CD4-positive, CD25-positive, alpha-beta regulatory T cell (primary cell): ENCODE measurements at regions not wholly inside any gene's neighbourhood (a gene's known extent, or its start where the extent isn't known, plus 50 kb on each side); places are given as distances from the start of the nearest gene placed in this dataset.

Source experiments
- ATAC-seq, 2 donors: fragments of 150-1000 bp; cut with Tn5 transposase; one replicate each; pipeline ENCODE4 v1.10.0; 2021; ENCODE audit warnings: low read depth in 2 of 2, moderate number of reproducible peaks in 2 of 2, moderate library complexity in 1 of 2
- DNase-seq, 3 donors: peaks; one replicate each; pipeline versions ENCODE4 v3.0.0 to v3.0.0-alpha.2; 2012 to 2022; ENCODE audit warnings: mixed read lengths in 1 of 3
- H3K27ac ChIP-seq: one replicate; pipeline ENCODE4 v1.7.0; 2013; ENCODE audit warnings: mild to moderate bottlenecking, low read length; ENCODE audit not compliant: insufficient read depth, poor library complexity, severe bottlenecking
- H3K27me3 ChIP-seq: one replicate; pipeline ENCODE4 v1.7.0; 2013; ENCODE audit warnings: low read length; ENCODE audit not compliant: control insufficient read depth, insufficient read depth
- H3K36me3 ChIP-seq: one replicate; pipeline ENCODE4 v1.7.0; 2013; ENCODE audit warnings: mild to moderate bottlenecking, low read length, moderate library complexity; ENCODE audit not compliant: control insufficient read depth, insufficient read depth
- H3K4me1 ChIP-seq: 2 replicates; pipeline ENCODE4 v1.7.0; 2013; ENCODE audit warnings: mild to moderate bottlenecking, low read length; ENCODE audit not compliant: insufficient read depth, control insufficient read depth, poor library complexity, severe bottlenecking
- H3K4me3 ChIP-seq: one replicate; pipeline ENCODE4 v1.7.0; 2013; ENCODE audit warnings: low read depth, mild to moderate bottlenecking, low read length, moderate library complexity
- H3K9me3 ChIP-seq, 2 experiments: 1 replicate in 1 of 2; 2 replicates in 1 of 2; pipeline ENCODE4 v1.7.0; 2013; ENCODE audit warnings: low read length in 2 of 2, mild to moderate bottlenecking in 1 of 2, moderate library complexity in 1 of 2; ENCODE audit not compliant: control insufficient read depth in 2 of 2
- H3K27ac Mint-ChIP-seq, 3 donors: one replicate each; pipeline ENCODE4 v1.8.0; 2020 to 2022; ENCODE audit warnings: mild to moderate bottlenecking in 3 of 3, mixed read lengths in 3 of 3, moderate library complexity in 2 of 3
- H3K27me3 Mint-ChIP-seq: one replicate; pipeline ENCODE4 v1.8.0; 2022; ENCODE audit warnings: mild to moderate bottlenecking, mixed read lengths
- H3K36me3 Mint-ChIP-seq: one replicate; pipeline ENCODE4 v1.8.0; 2020; ENCODE audit warnings: mixed read lengths
- H3K4me1 Mint-ChIP-seq, 4 donors: one replicate each; pipeline ENCODE4 v1.8.0; 2020 to 2022; ENCODE audit warnings: mixed read lengths in 4 of 4, mild to moderate bottlenecking in 1 of 4
- H3K4me3 Mint-ChIP-seq, 4 donors: one replicate each; pipeline ENCODE4 v1.8.0; 2020 to 2022; ENCODE audit warnings: mild to moderate bottlenecking in 4 of 4, mixed read lengths in 4 of 4, moderate library complexity in 3 of 4
- H3K9me3 Mint-ChIP-seq, 7 donors: one replicate each; pipeline ENCODE4 v1.8.0; 2020 to 2022; ENCODE audit warnings: mixed read lengths in 7 of 7, mild to moderate bottlenecking in 3 of 7, moderate library complexity in 2 of 7

DNA sequence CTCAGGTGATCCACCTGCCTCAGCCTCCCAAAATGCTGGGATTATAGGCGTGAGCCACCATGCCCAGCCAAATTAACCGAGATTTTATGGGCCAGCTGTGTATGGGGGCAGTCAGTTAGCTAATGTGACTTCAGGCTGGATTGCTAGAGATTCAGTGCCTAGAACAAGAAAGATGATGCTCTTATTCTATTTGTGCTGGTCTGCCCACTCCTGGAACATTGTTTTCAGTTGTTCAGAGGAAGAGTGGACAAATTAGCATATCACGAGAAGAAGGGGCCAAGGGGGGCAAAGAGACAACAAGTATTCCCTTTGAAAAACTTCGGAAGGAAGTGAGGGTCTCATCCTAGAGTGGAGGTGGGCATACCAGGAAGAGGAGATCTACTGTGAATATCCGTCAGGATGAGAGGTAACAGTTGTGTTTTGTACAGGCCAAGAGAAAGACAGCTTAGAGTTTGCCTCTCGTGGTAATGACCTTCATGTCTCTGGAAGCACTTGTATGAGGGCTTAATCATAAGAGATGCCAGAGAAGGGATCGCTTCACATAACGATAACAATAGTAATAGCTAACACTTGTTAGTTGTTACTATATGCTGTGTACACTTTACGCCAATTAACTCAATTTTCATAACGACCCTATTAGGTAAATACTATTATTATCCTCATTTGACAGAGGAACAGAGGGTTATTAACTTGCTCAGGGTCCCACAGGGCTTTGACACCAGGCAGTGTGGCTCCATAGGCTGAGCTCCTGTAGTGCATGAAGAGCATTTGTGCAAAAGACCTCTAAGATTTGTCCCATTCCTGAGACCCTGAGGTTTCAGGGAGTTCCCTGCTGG lies 138.3 kb downstream of the DDX1 start:
- peaks cover 4% of the 10 kb centered on the region for H3K27me3 Mint-ChIP-seq
- no peak for DNase-seq
- no peak overlapping the region for H3K27ac Mint-ChIP-seq

DNA sequence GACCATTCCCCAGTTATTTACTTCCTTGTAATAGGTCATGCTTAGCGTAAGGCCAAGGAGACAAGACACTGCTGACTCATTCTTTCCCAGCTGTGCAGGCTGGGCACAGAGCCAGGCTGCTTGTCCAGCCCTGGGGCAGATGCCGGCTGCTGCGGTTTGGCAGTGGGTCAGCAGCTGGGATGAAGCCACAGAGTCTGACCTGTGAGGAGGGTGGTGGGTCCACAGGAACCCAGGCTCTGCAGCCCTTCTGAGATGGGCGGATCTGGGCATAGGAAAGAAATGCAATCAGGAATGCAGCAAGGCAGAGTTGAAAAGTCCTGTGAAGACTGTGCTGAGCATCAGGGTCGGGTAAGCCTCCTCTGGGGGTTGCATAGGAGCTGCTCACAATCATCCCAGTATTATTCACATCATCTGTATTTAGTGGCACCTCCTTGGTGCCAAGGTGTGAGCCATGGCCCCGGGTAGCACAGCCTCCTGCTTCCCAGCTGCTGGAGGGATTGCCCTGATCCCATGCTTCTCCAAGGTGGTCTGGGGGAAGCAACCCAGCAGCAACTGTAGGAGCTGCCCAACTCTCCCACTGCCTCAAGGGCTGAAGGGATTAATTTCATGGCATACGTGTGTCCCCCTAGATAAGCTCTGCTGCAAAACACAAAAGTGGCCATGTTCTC lies 139.0 kb downstream of the DDX1 start:
- Histone ChIP-seq H3K36me3 (no peaks in the 10 kb centered on the region), H3K9me3 (no peaks in the 10 kb centered on the region), H3K27ac (no peak overlapping the region), H3K4me3 (no peak overlapping the region), H3K4me1 (no peaks in the 10 kb centered on the region), H3K27me3 (no peaks in the 10 kb centered on the region)
- Mint-ChIP-seq H3K9me3 (no peaks in the 10 kb centered on the region), H3K4me3 (no peak overlapping the region), H3K27ac (no peak overlapping the region), H3K4me1 (no peaks in the 10 kb centered on the region), H3K36me3 (no peaks in the 10 kb centered on the region), H3K27me3 (peaks cover 4% of the 10 kb centered on the region)
- ATAC-seq (no peak), DNase-seq (no peak)

More for the DNA sequence above, 138.3 kb downstream of the DDX1 start:
- Histone ChIP-seq H3K9me3 (no peaks in the 10 kb centered on the region), H3K27me3 (no peaks in the 10 kb centered on the region), H3K27ac (no peak overlapping the region), H3K36me3 (no peaks in the 10 kb centered on the region), H3K4me1 (no peaks in the 10 kb centered on the region), H3K4me3 (no peak overlapping the region)
- no peak for ATAC-seq
- Mint-ChIP-seq H3K9me3 (no peaks in the 10 kb centered on the region), H3K4me1 (no peaks in the 10 kb centered on the region), H3K36me3 (no peaks in the 10 kb centered on the region), H3K4me3 (no peak overlapping the region)

DNA sequence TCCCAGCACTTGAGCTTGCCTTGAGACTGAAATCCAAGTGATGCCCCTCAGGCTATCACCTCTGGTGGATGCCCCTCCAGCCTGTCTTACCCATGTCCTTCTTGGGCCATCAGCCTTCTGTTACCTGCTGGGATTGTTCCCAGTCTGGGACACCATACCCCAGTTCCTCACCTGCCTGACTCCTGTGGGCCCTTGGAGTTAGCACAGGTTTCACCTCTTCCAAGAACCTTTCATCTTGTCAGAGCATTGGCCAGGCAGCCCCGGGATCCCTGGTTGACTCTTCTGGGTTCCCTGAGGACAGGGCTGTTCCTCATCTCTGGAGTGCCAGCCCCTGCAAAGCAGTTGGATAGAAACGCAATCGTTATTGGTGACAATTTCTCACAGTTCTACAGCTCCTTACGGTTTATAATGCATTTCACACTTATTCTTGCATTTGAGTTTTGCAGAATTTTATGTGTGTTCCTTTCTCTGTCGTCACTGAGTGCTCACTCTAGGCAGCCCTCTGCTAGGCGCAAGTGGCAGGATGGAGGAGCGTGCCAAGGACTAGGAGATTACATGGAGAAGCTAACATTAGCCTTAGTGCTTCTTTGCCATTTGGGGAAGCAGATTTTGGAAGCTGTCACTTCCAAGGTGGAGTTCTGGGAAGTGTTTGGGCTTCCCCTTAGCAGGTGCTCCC lies 139.7 kb downstream of the DDX1 start:
- Mint-ChIP-seq H3K4me1 (no peaks in the 10 kb centered on the region), H3K27ac (no peak overlapping the region), H3K36me3 (no peaks in the 10 kb centered on the region), H3K27me3 (peaks cover 4% of the 10 kb centered on the region), H3K9me3 (peaks cover 0 to 2% (median 0%) of the 10 kb centered on the region in 7 donors), H3K4me3 (no peak overlapping the region)
- H3K4me1 ChIP-seq = no peaks in the 10 kb centered on the region
- no peak overlapping the region for H3K4me3 ChIP-seq
- no peaks in the 10 kb centered on the region for H3K27me3 ChIP-seq
- H3K36me3 ChIP-seq = no peaks in the 10 kb centered on the region
- ATAC-seq (no peak), DNase-seq (no peak)
- no peak overlapping the region for H3K27ac ChIP-seq
- H3K9me3 ChIP-seq = no peaks in the 10 kb centered on the region

DNA sequence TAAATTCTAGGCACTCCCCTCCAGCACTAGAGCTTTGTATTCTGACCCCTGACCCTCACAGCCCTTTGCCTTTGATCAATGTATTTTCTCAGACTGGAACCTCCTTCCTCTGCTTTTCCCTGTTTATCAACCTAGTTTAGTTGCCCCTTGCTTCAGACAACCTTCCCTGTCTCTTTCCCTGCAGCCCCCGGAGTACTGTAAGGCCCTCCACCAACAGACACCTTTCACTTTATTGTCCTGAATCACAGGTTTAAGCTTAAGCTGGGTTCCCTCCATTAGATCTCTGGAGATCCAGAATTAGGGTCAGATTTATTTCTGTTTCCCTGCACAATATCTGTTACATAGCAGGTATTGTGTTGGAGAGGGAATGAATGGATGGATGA lies 140.2 kb downstream of the DDX1 start:
- ATAC-seq (no peak), DNase-seq (no peak)
- Histone ChIP-seq H3K36me3 (no peaks in the 10 kb centered on the region), H3K4me3 (no peak overlapping the region), H3K4me1 (no peaks in the 10 kb centered on the region), H3K27me3 (no peaks in the 10 kb centered on the region), H3K27ac (no peak overlapping the region), H3K9me3 (no peaks in the 10 kb centered on the region)
- Mint-ChIP-seq H3K27me3 (peaks cover 4% of the 10 kb centered on the region), H3K27ac (no peak overlapping the region), H3K4me3 (no peak overlapping the region), H3K9me3 (peaks cover 0 to 2% (median 0%) of the 10 kb centered on the region in 7 donors), H3K4me1 (no peaks in the 10 kb centered on the region), H3K36me3 (no peaks in the 10 kb centered on the region)

DNA sequence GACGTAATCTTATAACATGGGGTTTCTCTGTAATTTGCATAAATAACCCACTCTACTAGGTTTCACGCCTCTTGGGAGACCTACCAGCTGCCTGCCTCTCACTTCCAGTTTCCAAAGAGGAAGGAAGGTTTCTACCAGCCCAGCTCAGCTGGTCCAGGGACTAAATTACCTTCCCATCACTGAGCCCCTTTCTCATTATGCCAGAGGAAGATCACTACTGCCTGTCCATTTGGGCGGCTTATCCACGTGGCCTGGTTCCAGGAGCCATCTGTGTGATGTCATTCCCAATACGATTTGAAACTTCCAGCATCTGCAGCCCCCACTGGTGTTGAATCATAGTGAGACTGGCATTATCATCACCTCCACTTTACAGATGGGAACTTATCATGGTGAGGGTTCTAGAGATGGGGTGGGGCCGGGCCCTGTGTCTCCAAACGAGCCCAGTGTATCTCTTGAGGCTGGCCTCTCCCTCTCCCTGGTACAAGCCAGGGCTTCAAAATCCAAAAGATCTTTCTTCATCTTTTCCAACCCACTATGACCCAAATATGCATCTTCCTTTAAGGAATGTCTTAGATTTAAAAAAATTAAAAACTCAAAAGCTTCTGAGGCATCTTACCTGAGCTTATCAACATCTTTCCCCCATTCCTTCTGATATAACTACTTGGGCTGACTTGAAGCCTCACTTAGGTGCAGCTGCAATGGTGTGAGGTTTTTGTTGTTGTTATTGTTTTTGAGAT lies 140.8 kb downstream of the DDX1 start:
- Mint-ChIP-seq H3K36me3 (no peaks in the 10 kb centered on the region), H3K27ac (no peak overlapping the region), H3K4me3 (no peak overlapping the region), H3K9me3 (peaks cover 0 to 2% (median 0%) of the 10 kb centered on the region in 7 donors), H3K27me3 (peaks cover 4% of the 10 kb centered on the region), H3K4me1 (no peaks in the 10 kb centered on the region)
- Histone ChIP-seq H3K4me1 (no peaks in the 10 kb centered on the region), H3K36me3 (no peaks in the 10 kb centered on the region), H3K27ac (no peak overlapping the region), H3K9me3 (no peaks in the 10 kb centered on the region), H3K27me3 (no peaks in the 10 kb centered on the region), H3K4me3 (no peak overlapping the region)
- no peak for ATAC-seq
- no peak for DNase-seq

DNA sequence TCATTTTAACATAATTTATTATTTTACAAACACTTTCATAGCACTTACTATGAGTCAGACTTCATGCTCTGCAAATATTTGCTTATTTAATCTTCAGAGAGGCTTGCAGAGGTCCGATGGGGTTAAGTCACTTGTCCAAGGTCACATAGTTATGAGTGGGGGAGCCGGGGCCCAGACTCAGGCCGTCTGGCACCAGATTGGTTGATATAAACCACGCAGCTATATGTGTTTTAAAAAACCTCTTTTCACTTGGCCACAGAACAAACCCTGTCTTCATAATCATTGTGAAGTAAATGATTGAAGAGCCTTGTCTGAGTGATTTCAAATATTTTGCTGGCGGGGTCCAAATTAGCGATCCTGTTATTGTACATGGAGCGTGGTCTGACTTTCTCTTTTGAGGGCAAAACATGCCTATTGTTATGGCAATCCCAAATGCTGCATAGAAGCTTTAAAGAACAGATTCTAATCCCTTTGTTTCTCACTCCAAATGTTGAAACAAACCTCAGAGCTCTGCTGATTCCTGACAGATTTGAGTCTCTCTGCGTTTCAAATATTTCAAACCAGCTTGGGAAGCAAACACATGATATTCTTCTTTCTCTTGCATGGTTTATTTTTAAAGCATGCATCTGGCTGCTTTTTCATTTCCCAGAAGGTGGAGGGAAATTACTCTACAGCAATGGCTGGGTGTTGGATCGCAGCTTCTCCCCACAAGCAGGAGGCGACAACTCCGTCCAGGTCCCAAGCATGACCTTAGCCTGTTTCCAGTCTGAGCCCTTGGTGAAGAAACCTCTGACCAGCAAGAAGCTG lies 142.4 kb downstream of the DDX1 start:
- DNase-seq (no peak), ATAC-seq (no peak)
- Mint-ChIP-seq H3K4me3 (no peak overlapping the region), H3K4me1 (no peaks in the 10 kb centered on the region), H3K36me3 (no peaks in the 10 kb centered on the region), H3K27me3 (peaks cover 4% of the 10 kb centered on the region), H3K9me3 (peaks cover 0 to 2% (median 0%) of the 10 kb centered on the region in 7 donors), H3K27ac (no peak overlapping the region)
- Histone ChIP-seq H3K27me3 (no peaks in the 10 kb centered on the region), H3K27ac (no peak overlapping the region), H3K36me3 (no peaks in the 10 kb centered on the region), H3K9me3 (no peaks in the 10 kb centered on the region), H3K4me3 (no peak overlapping the region), H3K4me1 (no peaks in the 10 kb centered on the region)
